IMR-90 (cell line): ENCODE measurements at regions not wholly inside any gene's neighbourhood (a gene's known extent, or its start where the extent isn't known, plus 50 kb on each side); places are given as distances from the start of the nearest gene placed in this dataset.

Source experiments
- ATAC-seq: fragments of 200-7000 bp; cut with Tn5 transposase; 2 replicates; pipeline ENCODE4 v1.9.1; 2020; ENCODE audit warnings: low read depth, mild to moderate bottlenecking, moderate library complexity
- BruUV-seq: library from RNA; stranded (reverse); fragments of 400-500 nt; replicated peaks from 2 replicates; lab custom pipeline; 2021; lab: Mats Ljungman, UMichigan
- CTCF ChIA-PET: fragments of 300-600 bp; formaldehyde crosslinking; extraction: SDS; loops from one replicate; lab custom pipeline; 2021; ENCODE audit warnings: antibody characterized with exemption; lab: Yijun Ruan, JAX
- POLR2A ChIA-PET: fragments of 300-600 bp; sonication (Branson Sonifier 250); formaldehyde crosslinking; loops from one replicate; lab custom pipeline; 2022; ENCODE audit warnings: antibody characterized with exemption; ENCODE audit not compliant: unreplicated experiment; lab: Charles Lee
- DNase-seq: peaks from one replicate; pipeline ENCODE4 v3.0.0; 2013
- H2AFZ ChIP-seq: replicated peaks from 2 replicates; pipeline ENCODE3; 2013; ENCODE audit warnings: low read length, mild to moderate bottlenecking; ENCODE audit not compliant: poor library complexity
- H2AK5ac ChIP-seq: 2 replicates; pipeline ENCODE4 v1.6.1; 2013; ENCODE audit warnings: low read depth, low read length, inconsistent platforms
- H2AK9ac ChIP-seq: replicated peaks from 2 replicates; pipeline ENCODE3; 2013; ENCODE audit warnings: mild to moderate bottlenecking, low read depth, low read length, moderate library complexity; ENCODE audit not compliant: poor library complexity
- H2BK120ac ChIP-seq: 2 replicates; pipeline ENCODE4 v1.6.1; 2013; ENCODE audit warnings: low read depth, low read length, inconsistent platforms
- H2BK15ac ChIP-seq: 3 replicates; pipeline ENCODE4 v1.6.1; 2013; ENCODE audit warnings: low read depth, low read length, inconsistent platforms
- H2BK20ac ChIP-seq: 2 replicates; pipeline ENCODE4 v1.6.1; 2013; ENCODE audit warnings: low read depth, mild to moderate bottlenecking, inconsistent platforms, low read length, moderate library complexity
- H2BK5ac ChIP-seq: 2 replicates; pipeline ENCODE4 v1.6.1; 2013; ENCODE audit warnings: mild to moderate bottlenecking, low read depth, low read length, inconsistent platforms; ENCODE audit not compliant: poor library complexity, severe bottlenecking
- H3K14ac ChIP-seq: replicated peaks from 2 replicates; pipeline ENCODE4 v1.6.1; 2013; ENCODE audit warnings: low read depth, low read length, inconsistent platforms
- H3K18ac ChIP-seq: 2 replicates; pipeline ENCODE4 v1.6.1; 2013; ENCODE audit warnings: low read depth, low read length, control low read depth
- H3K23ac ChIP-seq: 2 replicates; pipeline ENCODE4 v1.6.1; 2013; ENCODE audit warnings: low read depth, low read length, inconsistent platforms
- H3K27ac ChIP-seq: 2 replicates; pipeline ENCODE4 v1.5.1; 2013; ENCODE audit warnings: mild to moderate bottlenecking, control low read depth, low read length; ENCODE audit not compliant: insufficient read depth
- H3K27me3 ChIP-seq: 2 replicates; pipeline ENCODE4 v1.6.1; 2013; ENCODE audit warnings: low read length; ENCODE audit not compliant: control insufficient read depth, insufficient read depth
- H3K36me3 ChIP-seq: 2 replicates; pipeline ENCODE4 v1.6.1; 2013; ENCODE audit warnings: low read length, mixed read lengths; ENCODE audit not compliant: control insufficient read depth, insufficient read depth
- H3K4ac ChIP-seq: 2 replicates; pipeline ENCODE4 v1.6.1; 2013; ENCODE audit warnings: low read depth, low read length, inconsistent platforms
- H3K4me1 ChIP-seq: 2 replicates; pipeline ENCODE4 v1.6.1; 2013; ENCODE audit warnings: low read length, mixed read lengths; ENCODE audit not compliant: control insufficient read depth, insufficient read depth
- H3K4me2 ChIP-seq: 2 replicates; pipeline ENCODE4 v1.6.1; 2013; ENCODE audit warnings: low read depth, mild to moderate bottlenecking, control low read depth, low read length, moderate library complexity
- H3K4me3 ChIP-seq: 2 replicates; pipeline ENCODE4 v1.5.1; 2013; ENCODE audit warnings: low read depth, mild to moderate bottlenecking, control low read depth, low read length, moderate library complexity; ENCODE audit not compliant: insufficient read depth
- H3K56ac ChIP-seq: 2 replicates; pipeline ENCODE4 v1.6.1; 2013; ENCODE audit warnings: low read length, inconsistent platforms; ENCODE audit not compliant: insufficient read depth; ENCODE audit errors: extremely low read depth
- H3K79me1 ChIP-seq, 2 experiments: 2 replicates each; pipeline ENCODE4 v1.6.1; 2013; ENCODE audit warnings: low read length in 2 of 2, inconsistent platforms in 1 of 2, low read depth in 1 of 2
- H3K9ac ChIP-seq: 2 replicates; pipeline ENCODE4 v1.6.1; 2013; ENCODE audit warnings: low read depth, low read length, control low read depth
- H3K9me1 ChIP-seq: 2 replicates; pipeline ENCODE4 v1.6.1; 2013; ENCODE audit warnings: low read length, inconsistent platforms; ENCODE audit not compliant: insufficient read depth
- H3K9me3 ChIP-seq: 2 replicates; pipeline ENCODE4 v1.6.1; 2013; ENCODE audit warnings: low read length; ENCODE audit not compliant: control insufficient read depth, insufficient read depth
- H4K20me1 ChIP-seq: 2 replicates; pipeline ENCODE4 v1.6.1; 2013; ENCODE audit warnings: low read length, inconsistent platforms; ENCODE audit not compliant: insufficient read depth
- H4K5ac ChIP-seq: 2 replicates; pipeline ENCODE4 v1.6.1; 2013; ENCODE audit warnings: mild to moderate bottlenecking, low read depth, low read length, control low read depth
- H4K8ac ChIP-seq, 2 experiments: 2 replicates each; pipeline ENCODE4 v1.6.1; 2013; ENCODE audit warnings: low read depth in 2 of 2, low read length in 2 of 2, control low read depth in 1 of 2, inconsistent platforms in 1 of 2
- H4K91ac ChIP-seq: 2 replicates; pipeline ENCODE4 v1.6.1; 2013; ENCODE audit warnings: low read depth, low read length, inconsistent platforms; ENCODE audit not compliant: insufficient read depth
- BHLHE40 ChIP-seq: fragments of 150-350 bp; IDR thresholded peaks from 2 replicates; pipeline ENCODE4 v1.6.1; 2016; ENCODE audit warnings: mild to moderate bottlenecking, low read depth, low read length
- CEBPB ChIP-seq: IDR thresholded peaks from 2 replicates; pipeline ENCODE4 v1.6.1; 2012; ENCODE audit warnings: low read depth, low read length, improper control_type of control experiment
- CHD1 ChIP-seq: IDR thresholded peaks from 2 replicates; pipeline ENCODE4 v1.6.1; 2012; ENCODE audit warnings: low read depth, low read length, improper control_type of control experiment
- CTCF ChIP-seq: conservative IDR thresholded peaks from 2 replicates; pipeline ENCODE4 v1.5.1; 2012; ENCODE audit warnings: mild to moderate bottlenecking, low read depth, low read length, improper control_type of control experiment
- ELK1 ChIP-seq: fragments of 150-350 bp; IDR thresholded peaks from 2 replicates; pipeline ENCODE4 v1.6.1; 2016; ENCODE audit warnings: low read depth, mild to moderate bottlenecking, low read length, moderate library complexity, borderline replicate concordance
- FOS ChIP-seq: fragments of 150-350 bp; IDR thresholded peaks from 2 replicates; pipeline ENCODE4 v1.6.1; 2016; ENCODE audit warnings: low read depth, low read length
- MAFK ChIP-seq: IDR thresholded peaks from 2 replicates; pipeline ENCODE4 v1.6.1; 2012; ENCODE audit warnings: low read depth, low read length, improper control_type of control experiment
- MAZ ChIP-seq: IDR thresholded peaks from 2 replicates; pipeline ENCODE4 v1.6.1; 2012; ENCODE audit warnings: low read depth, mild to moderate bottlenecking, low read length, improper control_type of control experiment, moderate library complexity, borderline replicate concordance
- MXI1 ChIP-seq: IDR thresholded peaks from 2 replicates; pipeline ENCODE4 v1.6.1; 2012; ENCODE audit warnings: low read depth, mild to moderate bottlenecking, low read length, moderate library complexity, borderline replicate concordance
- NFE2L2 ChIP-seq: fragments of 150-350 bp; IDR thresholded peaks from 2 replicates; pipeline ENCODE4 v1.6.1; 2016; ENCODE audit warnings: low read depth, mild to moderate bottlenecking, low read length
- POLR2A ChIP-seq: IDR thresholded peaks from 2 replicates; pipeline ENCODE4 v1.6.1; 2012; ENCODE audit warnings: mild to moderate bottlenecking, low read depth, low read length
- RAD21 ChIP-seq: IDR thresholded peaks from 2 replicates; pipeline ENCODE4 v1.6.1; 2012; ENCODE audit warnings: low read length, improper control_type of control experiment
- RCOR1 ChIP-seq: IDR thresholded peaks from 2 replicates; pipeline ENCODE4 v1.6.1; 2012; ENCODE audit warnings: mild to moderate bottlenecking, low read length, improper control_type of control experiment; ENCODE audit not compliant: insufficient replicate concordance
- SMC3 ChIP-seq: fragments of 150-350 bp; IDR thresholded peaks from 2 replicates; pipeline ENCODE4 v1.6.1; 2016; ENCODE audit warnings: low read depth, mild to moderate bottlenecking, antibody characterized with exemption, low read length, moderate library complexity
- USF2 ChIP-seq: fragments of 150-350 bp; IDR thresholded peaks from 2 replicates; pipeline ENCODE4 v1.6.1; 2017; ENCODE audit warnings: mild to moderate bottlenecking, antibody characterized with exemption, low read length, low read depth
- WGBS, 2 experiments: methylation state at CpG; one replicate each; pipeline versions ENCODE4 v1.1.5 to v1.1.7; 2013; ENCODE audit warnings: missing lambda C conversion rate in 2 of 2; ENCODE audit not compliant: insufficient read length in 1 of 2; ENCODE audit errors: extremely low coverage in 2 of 2; 5-methylcytosine and 5-hydroxymethylcytosine counted together
- dilution Hi-C: fragments of 300-500 bp; cut with HindIII; formaldehyde crosslinking; loops from one replicate; pipeline ENCODE4 v1.14.3; 2018; ENCODE audit warnings: low sequenced_read_pairs; ENCODE audit not compliant: unreplicated experiment
- in situ Hi-C: fragments of 300-500 bp; cut with MboI; formaldehyde crosslinking; loops from 3 replicates; pipeline ENCODE4 v1.14.3; 2019; ENCODE audit warnings: low sequenced_read_pairs, inconsistent platforms, mixed read lengths
- intact Hi-C: fragments of 100-400 bp; cut with micrococcal nuclease; formaldehyde crosslinking; loops from 2 replicates; pipeline ENCODE4 v1.10.0; 2022

GRCh38 chr2:239804161-239805042 is 220.7 kb downstream of the NDUFA10 start:
- DNase-seq (no peak), ATAC-seq (no peak)
- Histone ChIP-seq H3K23ac (no peak overlapping the region), H3K36me3 (no peaks in the 10 kb centered on the region), H3K79me1 (no peaks in the 10 kb centered on the region), H3K4me2 (no peak overlapping the region), H3K9me1 (no peaks in the 10 kb centered on the region), H3K14ac (no peak overlapping the region), H2BK120ac (no peak overlapping the region), H2BK15ac (no peak overlapping the region), H3K9me3 (peaks cover 52% of the 10 kb centered on the region), H3K27ac (no peak overlapping the region), H4K8ac (no peak overlapping the region), H2AK5ac (no peak overlapping the region), H3K9ac (no peak overlapping the region), H3K4me1 (no peaks in the 10 kb centered on the region), H4K5ac (no peak overlapping the region), H3K4ac (no peak overlapping the region), H2AFZ (no peak overlapping the region), H4K20me1 (no peaks in the 10 kb centered on the region), H3K4me3 (no peak overlapping the region), H4K91ac (no peak overlapping the region), H2BK20ac (no peak overlapping the region), H3K56ac (no peak overlapping the region), H3K18ac (no peak overlapping the region), H3K27me3 (no peaks in the 10 kb centered on the region), H2AK9ac (no peak overlapping the region), H2BK5ac (no peak overlapping the region)
- no TSS peak for BruUV-seq
- 56% methylated on average over 9 of the region's 18 CpGs; no CpG with 5 or more reads in 1 of the 2 experiments for WGBS, 2 experiments
- in situ Hi-C loops: no loop called here
- intact Hi-C loops: no loop called here
- CTCF ChIA-PET: no interaction called here
- POLR2A ChIA-PET: no interaction called here
- dilution Hi-C loops: no loop called here
- TF ChIP-seq FOS (no peak), CHD1 (no peak), MAFK (no peak), CTCF (no peak), MAZ (no peak), USF2 (no peak), POLR2A (no peak), RCOR1 (no peak), NFE2L2 (no peak), CEBPB (no peak), MXI1 (no peak), RAD21 (no peak), ELK1 (no peak), SMC3 (no peak), BHLHE40 (no peak)
